ENCODE measurements at regions not wholly inside any gene's neighbourhood (a gene's known extent, or its start where the extent isn't known, plus 50 kb on each side); places are given as distances from the start of the nearest gene placed in this dataset.
"Not testable (repeated sequence)": the region's sequence is repeated elsewhere in the genome, so short reads cannot be mapped to it uniquely, and the experiment has no call there.

DNA sequence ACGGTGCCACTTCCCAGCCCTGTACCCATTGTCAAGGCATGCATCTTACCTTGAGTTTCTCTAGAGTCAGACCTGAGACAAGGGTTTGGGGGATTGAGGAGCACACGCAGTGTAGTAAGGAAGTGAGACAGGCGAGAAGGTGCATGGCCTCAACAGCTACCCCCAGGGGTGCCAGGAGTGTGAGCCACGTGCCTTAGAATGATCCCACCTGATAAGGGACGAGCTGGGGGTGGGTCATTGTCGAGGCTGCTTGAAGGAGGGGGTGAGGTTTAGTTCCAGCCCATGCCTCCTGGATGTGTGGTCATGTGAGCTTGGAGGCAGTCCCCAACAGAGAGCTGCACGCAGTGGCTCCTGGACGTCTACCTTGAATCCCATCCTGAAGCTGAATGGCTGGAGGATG, 320.5 kb downstream of the VRK1 start:
- Histone ChIP-seq H3K4me2 (ENCODE audit: unreplicated experiment) (no peak overlapping the region), H3K4me3 (no peak overlapping the region), H3K9me3 (ENCODE audit: low read depth) (no peaks in the 10 kb centered on the region), H3K27me3 (replicated peaks; ENCODE audit: insufficient read depth) (no peaks in the 10 kb centered on the region), H4K20me1 (ENCODE audit: insufficient read depth) (no peaks in the 10 kb centered on the region), H3K9me2 (ENCODE audit: insufficient read depth) (no peaks in the 10 kb centered on the region), H3K4me1 (ENCODE audit: insufficient read depth) (no peaks in the 10 kb centered on the region), H3F3A (ENCODE audit: insufficient read depth) (no peaks in the 10 kb centered on the region), H3K9ac (no peak overlapping the region), H3K79me2 (ENCODE audit: insufficient read depth) (no peaks in the 10 kb centered on the region), H2AFZ (no peak overlapping the region), H3K36me3 (ENCODE audit: low read depth) (no peaks in the 10 kb centered on the region), H3K27ac (no peak overlapping the region)
- WGBS, 2 experiments (ENCODE audit: low coverage in 1 of 2, low lambda C conversion rate in 2 of 2, missing lambda C conversion rate in 2 of 2) = 38 to 42% methylated on average over 8 of the region's 8 CpGs
- TF ChIP-seq EZH2phosphoT487 (IDR thresholded peaks at IDR 0.05; ENCODE audit: insufficient read depth, low read depth) = no peak
- TF ChIP-seq EZH2 (IDR thresholded peaks at IDR 0.05; ENCODE audit: insufficient read depth, poor library complexity, severe bottlenecking) = no peak
- DNase-seq = no peak
- in situ Hi-C loops (cut with MboI) = no loop called here

DNA sequence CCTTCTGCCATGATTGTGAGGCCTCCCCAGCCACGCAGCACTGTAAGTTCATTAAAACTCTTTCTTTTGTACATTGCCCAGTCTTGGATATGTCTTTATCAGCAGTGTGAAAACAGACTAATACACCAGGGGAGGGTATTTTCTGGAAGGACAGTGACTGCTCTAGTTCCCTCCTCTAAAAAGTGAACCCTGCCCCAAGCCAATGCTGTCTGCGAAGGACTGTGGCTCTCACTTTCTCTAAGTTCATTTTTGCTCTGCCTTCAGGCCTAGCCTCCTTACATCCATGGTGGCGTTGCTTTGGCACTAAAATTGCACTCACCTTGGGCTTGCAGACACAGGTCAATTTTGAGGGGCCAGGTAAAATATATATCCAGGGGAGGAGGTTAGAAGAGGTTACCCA, 323.0 kb downstream of the VRK1 start:
- WGBS, 2 experiments (ENCODE audit: low coverage in 1 of 2, low lambda C conversion rate in 2 of 2, missing lambda C conversion rate in 2 of 2) = 14 to 21% methylated on average over 3 of the region's 3 CpGs

DNA sequence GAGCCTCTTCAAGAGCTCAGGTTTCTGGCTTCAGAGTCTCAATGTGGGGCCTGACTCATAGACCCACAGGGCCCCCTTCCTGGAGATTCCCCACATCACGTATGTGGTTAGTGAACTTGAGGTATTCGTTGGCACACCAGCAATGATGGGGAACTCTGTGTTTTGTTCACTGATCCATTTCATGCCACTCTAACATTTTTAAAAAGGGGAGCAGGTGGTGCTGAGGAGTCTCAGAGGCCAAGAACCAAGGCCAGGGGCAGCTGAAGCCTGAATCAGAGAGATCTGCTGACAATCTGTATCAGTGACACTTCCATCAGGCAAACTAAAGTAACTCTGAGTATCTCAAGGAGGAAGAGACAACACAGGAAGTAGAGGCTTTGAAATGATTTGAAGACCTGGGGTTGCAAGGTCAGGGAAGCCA, 323.4 kb downstream of the VRK1 start:
- no peak for TF ChIP-seq EZH2 (IDR thresholded peaks at IDR 0.05; ENCODE audit: insufficient read depth, poor library complexity, severe bottlenecking)
- TF ChIP-seq EZH2phosphoT487 (IDR thresholded peaks at IDR 0.05; ENCODE audit: insufficient read depth, low read depth) = no peak
- H3F3A ChIP-seq (ENCODE audit: insufficient read depth) = no peaks in the 10 kb centered on the region
- H3K4me1 ChIP-seq (ENCODE audit: insufficient read depth) = no peaks in the 10 kb centered on the region
- H3K27ac ChIP-seq = no peak overlapping the region
- no peak overlapping the region for H3K9ac ChIP-seq
- H3K9me2 ChIP-seq (ENCODE audit: insufficient read depth) = no peaks in the 10 kb centered on the region
- H3K9me3 ChIP-seq (ENCODE audit: low read depth) = no peaks in the 10 kb centered on the region
- H4K20me1 ChIP-seq (ENCODE audit: insufficient read depth) = no peaks in the 10 kb centered on the region
- 37 to 40% methylated on average over 2 of the region's 2 CpGs for WGBS, 2 experiments (ENCODE audit: low coverage in 1 of 2, low lambda C conversion rate in 2 of 2, missing lambda C conversion rate in 2 of 2)
- no peaks in the 10 kb centered on the region for H3K79me2 ChIP-seq (ENCODE audit: insufficient read depth)
- in situ Hi-C loops (cut with MboI) = no loop called here
- no peak overlapping the region for H2AFZ ChIP-seq
- no peak overlapping the region for H3K4me3 ChIP-seq
- DNase-seq = no peak
- H3K36me3 ChIP-seq (ENCODE audit: low read depth) = no peaks in the 10 kb centered on the region
- no peak overlapping the region for H3K4me2 ChIP-seq (ENCODE audit: unreplicated experiment)
- no peaks in the 10 kb centered on the region for H3K27me3 ChIP-seq (replicated peaks; ENCODE audit: insufficient read depth)

More for the DNA sequence above, 323.0 kb downstream of the VRK1 start:
- H4K20me1 ChIP-seq (ENCODE audit: insufficient read depth) = no peaks in the 10 kb centered on the region
- H3K9me2 ChIP-seq (ENCODE audit: insufficient read depth) = no peaks in the 10 kb centered on the region
- no peaks in the 10 kb centered on the region for H3K36me3 ChIP-seq (ENCODE audit: low read depth)
- no peaks in the 10 kb centered on the region for H3F3A ChIP-seq (ENCODE audit: insufficient read depth)
- H3K4me1 ChIP-seq (ENCODE audit: insufficient read depth) = no peaks in the 10 kb centered on the region
- H3K4me3 ChIP-seq = no peak overlapping the region
- H2AFZ ChIP-seq = no peak overlapping the region
- no peak overlapping the region for H3K27ac ChIP-seq
- H3K9ac ChIP-seq = no peak overlapping the region
- H3K27me3 ChIP-seq (replicated peaks; ENCODE audit: insufficient read depth) = no peaks in the 10 kb centered on the region
- H3K4me2 ChIP-seq (ENCODE audit: unreplicated experiment) = no peak overlapping the region
- no peaks in the 10 kb centered on the region for H3K9me3 ChIP-seq (ENCODE audit: low read depth)
- in situ Hi-C loops (cut with MboI) = no loop called here
- no peak for TF ChIP-seq EZH2phosphoT487 (IDR thresholded peaks at IDR 0.05; ENCODE audit: insufficient read depth, low read depth)
- TF ChIP-seq EZH2 (IDR thresholded peaks at IDR 0.05; ENCODE audit: insufficient read depth, poor library complexity, severe bottlenecking) = no peak
- H3K79me2 ChIP-seq (ENCODE audit: insufficient read depth) = no peaks in the 10 kb centered on the region
- no peak for DNase-seq

DNA sequence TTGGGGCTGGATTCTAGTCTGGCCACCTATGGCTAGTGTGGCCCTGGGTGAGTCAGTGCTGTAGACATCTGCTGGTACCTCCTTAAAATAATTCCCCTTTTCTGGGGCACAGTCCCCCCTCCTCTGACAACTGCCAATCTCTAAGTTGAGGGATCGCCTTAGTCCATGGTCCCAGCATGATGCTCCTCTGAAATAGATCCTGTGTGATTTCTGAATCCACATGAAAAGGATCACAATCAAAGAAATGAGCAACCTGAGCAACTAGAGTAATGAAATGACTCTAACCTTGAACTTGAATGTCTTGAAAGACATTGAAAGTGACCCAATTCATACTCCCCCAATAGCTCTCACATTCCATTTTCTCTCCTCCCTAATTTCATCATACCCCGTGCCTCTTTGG, 332.5 kb downstream of the VRK1 start:
- Histone ChIP-seq H2AFZ (no peak overlapping the region), H3K9me3 (ENCODE audit: low read depth) (no peaks in the 10 kb centered on the region), H3K9ac (no peak overlapping the region), H3F3A (ENCODE audit: insufficient read depth) (no peaks in the 10 kb centered on the region), H3K9me2 (ENCODE audit: insufficient read depth) (no peaks in the 10 kb centered on the region), H3K27me3 (replicated peaks; ENCODE audit: insufficient read depth) (no peaks in the 10 kb centered on the region), H3K4me1 (ENCODE audit: insufficient read depth) (no peaks in the 10 kb centered on the region), H4K20me1 (ENCODE audit: insufficient read depth) (no peaks in the 10 kb centered on the region), H3K4me3 (no peak overlapping the region), H3K79me2 (ENCODE audit: insufficient read depth) (no peaks in the 10 kb centered on the region), H3K27ac (no peak overlapping the region), H3K4me2 (ENCODE audit: unreplicated experiment) (no peak overlapping the region), H3K36me3 (ENCODE audit: low read depth) (no peaks in the 10 kb centered on the region)
- TF ChIP-seq EZH2phosphoT487 (IDR thresholded peaks at IDR 0.05; ENCODE audit: insufficient read depth, low read depth) = no peak
- TF ChIP-seq EZH2 (IDR thresholded peaks at IDR 0.05; ENCODE audit: insufficient read depth, poor library complexity, severe bottlenecking) = no peak
- no peak for DNase-seq
- 23 to 39% methylated on average over 2 of the region's 2 CpGs for WGBS, 2 experiments (ENCODE audit: low coverage in 1 of 2, low lambda C conversion rate in 2 of 2, missing lambda C conversion rate in 2 of 2)
- in situ Hi-C loops (cut with MboI) = no loop called here

DNA sequence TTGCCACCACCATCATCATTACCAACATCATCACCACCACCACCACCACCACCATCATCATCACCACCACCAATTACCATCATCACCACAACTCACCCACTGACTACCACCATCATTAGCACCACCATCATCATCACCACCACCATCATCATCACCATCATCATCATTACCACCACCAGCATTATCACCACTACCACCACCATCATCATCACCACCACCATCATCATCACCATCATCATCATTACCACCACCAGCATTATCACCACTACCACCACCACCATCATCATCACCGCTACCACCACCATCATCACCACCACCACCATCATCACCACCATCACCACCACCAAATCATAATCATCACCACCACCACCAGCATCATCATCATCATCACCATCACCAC, 338.7 kb downstream of the VRK1 start:
- H3K27ac ChIP-seq; H3K4me1 ChIP-seq (ENCODE audit: insufficient read depth); H3K9me2 ChIP-seq (ENCODE audit: insufficient read depth); H2AFZ ChIP-seq; H4K20me1 ChIP-seq (ENCODE audit: insufficient read depth); H3K36me3 ChIP-seq (ENCODE audit: low read depth); H3F3A ChIP-seq (ENCODE audit: insufficient read depth); in situ Hi-C loops (cut with MboI); H3K4me3 ChIP-seq; H3K9me3 ChIP-seq (ENCODE audit: low read depth); H3K9ac ChIP-seq; H3K4me2 ChIP-seq (ENCODE audit: unreplicated experiment); DNase-seq; H3K79me2 ChIP-seq (ENCODE audit: insufficient read depth); H3K27me3 ChIP-seq (replicated peaks; ENCODE audit: insufficient read depth): not testable (repeated sequence)
- 56% methylated on average over 1 of the region's 1 CpG; no CpG with 5 or more reads in 1 of the 2 experiments for WGBS, 2 experiments (ENCODE audit: low coverage in 1 of 2, low lambda C conversion rate in 2 of 2, missing lambda C conversion rate in 2 of 2)

All from GM23248 (cell line).